ENCODE measurements at regions not wholly inside any gene's neighbourhood (a gene's known extent, or its start where the extent isn't known, plus 50 kb on each side); places are given as distances from the start of the nearest gene placed in this dataset.

GRCh38 chr6:68069921-68070710 lies 565.0 kb upstream of the ADGRB3 start (continued):
- TF ChIP-seq, protein P1, sequence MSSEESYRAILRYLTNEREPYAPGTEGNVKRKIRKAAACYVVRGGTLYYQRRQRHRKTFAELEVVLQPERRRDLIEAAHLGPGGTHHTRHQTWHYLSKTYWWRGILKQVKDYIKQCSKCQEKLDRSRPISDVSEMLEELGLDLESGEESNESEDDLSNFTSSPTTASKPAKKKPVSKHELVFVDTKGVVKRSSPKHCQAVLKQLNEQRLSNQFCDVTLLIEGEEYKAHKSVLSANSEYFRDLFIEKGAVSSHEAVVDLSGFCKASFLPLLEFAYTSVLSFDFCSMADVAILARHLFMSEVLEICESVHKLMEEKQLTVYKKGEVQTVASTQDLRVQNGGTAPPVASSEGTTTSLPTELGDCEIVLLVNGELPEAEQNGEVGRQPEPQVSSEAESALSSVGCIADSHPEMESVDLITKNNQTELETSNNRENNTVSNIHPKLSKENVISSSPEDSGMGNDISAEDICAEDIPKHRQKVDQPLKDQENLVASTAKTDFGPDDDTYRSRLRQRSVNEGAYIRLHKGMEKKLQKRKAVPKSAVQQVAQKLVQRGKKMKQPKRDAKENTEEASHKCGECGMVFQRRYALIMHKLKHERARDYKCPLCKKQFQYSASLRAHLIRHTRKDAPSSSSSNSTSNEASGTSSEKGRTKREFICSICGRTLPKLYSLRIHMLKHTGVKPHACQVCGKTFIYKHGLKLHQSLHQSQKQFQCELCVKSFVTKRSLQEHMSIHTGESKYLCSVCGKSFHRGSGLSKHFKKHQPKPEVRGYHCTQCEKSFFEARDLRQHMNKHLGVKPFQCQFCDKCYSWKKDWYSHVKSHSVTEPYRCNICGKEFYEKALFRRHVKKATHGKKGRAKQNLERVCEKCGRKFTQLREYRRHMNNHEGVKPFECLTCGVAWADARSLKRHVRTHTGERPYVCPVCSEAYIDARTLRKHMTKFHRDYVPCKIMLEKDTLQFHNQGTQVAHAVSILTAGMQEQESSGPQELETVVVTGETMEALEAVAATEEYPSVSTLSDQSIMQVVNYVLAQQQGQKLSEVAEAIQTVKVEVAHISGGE (CRISPR knock-in tag; IDR thresholded peaks at IDR 0.05) = no peak
- TF ChIP-seq MLLT1 (IDR thresholded peaks at IDR 0.05) = no peak

GRCh38 chr6:68059899-68060298 lies 575.2 kb upstream of the ADGRB3 start:
- ChIA-PET CTCF (interaction anchor here (1.0 kb wide), 1 partner anchor 49 kb away, joined by 3 read pairs; no protein-coding TSS in a partner anchor), SMC1A (ENCODE audit: uncharacterized antibody, unreplicated experiment) (interaction anchor here (0.8 to 2.4 kb wide), 11 partner anchors 9 to 165 kb away, joined by 3 to 8 read pairs (median 5); no protein-coding TSS in a partner anchor), RAD21 (ENCODE audit: unreplicated experiment) (interaction anchor here (0.7 to 2.7 kb wide), 6 partner anchors 13 to 178 kb away, joined by 3 to 18 read pairs (median 3); no protein-coding TSS in a partner anchor), POLR2A (interaction anchor here (1.0 kb wide), 1 partner anchor 25 kb away, joined by 3 read pairs; no protein-coding TSS in a partner anchor)
- peaks cover 3% of the 10 kb centered on the region; the same call in 2 of the 3 replicates for H3K9me3 ChIP-seq (replicated peaks; ENCODE audit: control insufficient read depth, insufficient read depth, low read length)
- intact Hi-C loops (cut with micrococcal nuclease; ENCODE audit: unreplicated experiment) = no loop called here
- no peaks in the 10 kb centered on the region for H4K20me1 ChIP-seq (ENCODE audit: control insufficient read depth, insufficient read depth)
- peak; percentile 15 for DNase-seq (ENCODE audit: low read depth, low spot score)
- no peaks in the 10 kb centered on the region for H3K27me3 ChIP-seq (replicated peaks in 1 of 2; ENCODE audit: control insufficient read depth in 2 of 2, insufficient read depth in 2 of 2, low read length in 1 of 2)
- ATAC-seq = peak; percentile 87
- H3K4me2 ChIP-seq (ENCODE audit: control insufficient read depth, insufficient read depth) = peak overlapping the region; percentile 42
- FAIRE-seq = peak; percentile 75
- H3K4me3 ChIP-seq = no peak overlapping the region; the same call in 1 of the 2 replicates
- no peak overlapping the region for H3K9ac ChIP-seq (ENCODE audit: control insufficient read depth, insufficient read depth, low read length)
- peak overlapping the region; percentile 39 for H2AFZ ChIP-seq (ENCODE audit: control insufficient read depth, low read depth, low read length)
- in situ Hi-C loops (cut with MboI) = no loop called here
- no peak overlapping the region; the same call in 1 of the 2 replicates for H3K27ac ChIP-seq (ENCODE audit: control insufficient read depth, insufficient read depth)
- no TSS peak for BruUV-seq (replicated peaks)
- 25% methylated on average over 4 of the region's 4 CpGs for WGBS (ENCODE audit: insufficient coverage, insufficient replicate concordance, low lambda C conversion rate, missing lambda C conversion rate)
- H3K4me1 ChIP-seq (ENCODE audit: control insufficient read depth, insufficient read depth, low read length) = peaks cover 3% of the 10 kb centered on the region; the same call in 1 of the 2 replicates
- no peaks in the 10 kb centered on the region for H3K79me2 ChIP-seq (ENCODE audit: control insufficient read depth, insufficient read depth, low read length)
- no peaks in the 10 kb centered on the region for H3K36me3 ChIP-seq (ENCODE audit: control insufficient read depth in 2 of 2, insufficient read depth in 2 of 2, low read length in 1 of 2)
- TF ChIP-seq ZNF274 (IDR thresholded peaks at IDR 0.05; ENCODE audit: insufficient read depth, insufficient read length) = no peak
- TF ChIP-seq RELB (IDR thresholded peaks at IDR 0.05; ENCODE audit: low read depth) = peak; percentile 50; the same call in 1 of the 2 replicates
- peak; percentile 67 to 81; a peak in 3 of 4 replicates for TF ChIP-seq IKZF2 (IDR thresholded peaks at IDR 0.05)
- no peak for TF ChIP-seq PKNOX1 (IDR thresholded peaks at IDR 0.05)
- TF ChIP-seq CHD2 (IDR thresholded peaks at IDR 0.05; ENCODE audit: borderline replicate concordance, low read depth, low read length) = no peak
- TF ChIP-seq CREB1 (IDR thresholded peaks at IDR 0.05; ENCODE audit: low read depth) = no peak
- TF ChIP-seq PBX3 (IDR thresholded peaks at IDR 0.05; ENCODE audit: insufficient replicate concordance, low read depth, low read length) = no peak
- 0 out of 2 replicates have a peak, but pooled peaks have one; percentile 24 for TF ChIP-seq ATF7 (IDR thresholded peaks at IDR 0.05; ENCODE audit: low read depth)
- TF ChIP-seq BCL11A (IDR thresholded peaks at IDR 0.05; ENCODE audit: low read depth, low read length) = peak; percentile 64
- TF ChIP-seq TAF1 (IDR thresholded peaks at IDR 0.05; ENCODE audit: borderline replicate concordance, low read depth, low read length) = no peak
